Bronchial epithelial cell (primary cell): ENCODE measurements at regions not wholly inside any gene's neighbourhood (a gene's known extent, or its start where the extent isn't known, plus 50 kb on each side); places are given as distances from the start of the nearest gene placed in this dataset.

Experiments
- DNase-seq: peaks from one replicate; pipeline ENCODE4 v3.0.0-alpha.2; 2010; ENCODE audit warnings: low read depth
- FAIRE-seq: peaks from 2 replicates; lab custom pipeline; 2011; peaks lifted over from hg19 to GRCh38; lab: Jason Lieb, UNC
- H3K27me3 ChIP-seq: 2 replicates; pipeline ENCODE4 v1.5.1; 2011; ENCODE audit warnings: low read length; ENCODE audit not compliant: control insufficient read depth, insufficient read depth
- H3K36me3 ChIP-seq: 2 replicates; pipeline ENCODE4 v1.5.1; 2011; ENCODE audit warnings: low read length; ENCODE audit not compliant: control insufficient read depth, insufficient read depth
- H3K4me3 ChIP-seq: 2 replicates; pipeline ENCODE4 v1.5.1; 2011; ENCODE audit warnings: mild to moderate bottlenecking, low read depth, low read length, control low read depth
- TF ChIP-seq, protein P1 (sequence below): IDR thresholded peaks from 2 replicates; pipeline ENCODE4 v1.5.1; 2011; ENCODE audit warnings: mild to moderate bottlenecking, moderate library complexity, low read length, control low read depth, inconsistent platforms; ENCODE audit not compliant: insufficient read depth, severe bottlenecking

DNA sequence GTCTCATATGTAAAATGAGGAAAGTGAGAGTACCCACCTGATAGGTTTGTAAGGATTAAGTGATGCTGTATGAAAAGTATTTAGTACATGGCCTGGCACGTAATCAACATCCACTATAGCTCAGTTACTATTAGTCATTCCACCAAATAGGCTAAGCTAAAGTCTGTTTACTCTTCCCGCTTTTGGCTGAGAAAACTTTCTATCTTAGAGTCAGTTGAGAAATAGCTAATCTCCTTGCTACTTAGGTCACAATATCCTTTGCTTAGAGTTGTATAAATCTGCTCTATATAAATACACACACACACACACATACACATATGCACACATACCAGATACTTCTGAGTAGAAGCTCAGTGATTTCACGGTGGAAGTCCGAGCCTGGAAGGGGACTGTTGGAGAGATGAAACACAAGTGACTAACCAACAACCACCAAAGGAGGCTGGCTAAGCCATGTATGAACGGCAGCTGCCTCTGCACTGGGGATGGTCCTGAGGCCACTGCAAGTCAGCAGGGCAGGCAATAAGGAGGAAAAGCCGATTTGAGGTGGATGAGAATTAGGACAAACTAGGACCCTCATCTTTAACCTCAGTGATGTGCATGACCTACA, 104.6 kb upstream of the EPHA4 start:
- Histone ChIP-seq H3K4me3 (no peak overlapping the region), H3K27me3 (no peaks in the 10 kb centered on the region), H3K36me3 (no peaks in the 10 kb centered on the region)
- DNase-seq (peak; percentile 84), FAIRE-seq (no peak)
- TF ChIP-seq, protein P1, sequence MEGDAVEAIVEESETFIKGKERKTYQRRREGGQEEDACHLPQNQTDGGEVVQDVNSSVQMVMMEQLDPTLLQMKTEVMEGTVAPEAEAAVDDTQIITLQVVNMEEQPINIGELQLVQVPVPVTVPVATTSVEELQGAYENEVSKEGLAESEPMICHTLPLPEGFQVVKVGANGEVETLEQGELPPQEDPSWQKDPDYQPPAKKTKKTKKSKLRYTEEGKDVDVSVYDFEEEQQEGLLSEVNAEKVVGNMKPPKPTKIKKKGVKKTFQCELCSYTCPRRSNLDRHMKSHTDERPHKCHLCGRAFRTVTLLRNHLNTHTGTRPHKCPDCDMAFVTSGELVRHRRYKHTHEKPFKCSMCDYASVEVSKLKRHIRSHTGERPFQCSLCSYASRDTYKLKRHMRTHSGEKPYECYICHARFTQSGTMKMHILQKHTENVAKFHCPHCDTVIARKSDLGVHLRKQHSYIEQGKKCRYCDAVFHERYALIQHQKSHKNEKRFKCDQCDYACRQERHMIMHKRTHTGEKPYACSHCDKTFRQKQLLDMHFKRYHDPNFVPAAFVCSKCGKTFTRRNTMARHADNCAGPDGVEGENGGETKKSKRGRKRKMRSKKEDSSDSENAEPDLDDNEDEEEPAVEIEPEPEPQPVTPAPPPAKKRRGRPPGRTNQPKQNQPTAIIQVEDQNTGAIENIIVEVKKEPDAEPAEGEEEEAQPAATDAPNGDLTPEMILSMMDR = no peak

DNA sequence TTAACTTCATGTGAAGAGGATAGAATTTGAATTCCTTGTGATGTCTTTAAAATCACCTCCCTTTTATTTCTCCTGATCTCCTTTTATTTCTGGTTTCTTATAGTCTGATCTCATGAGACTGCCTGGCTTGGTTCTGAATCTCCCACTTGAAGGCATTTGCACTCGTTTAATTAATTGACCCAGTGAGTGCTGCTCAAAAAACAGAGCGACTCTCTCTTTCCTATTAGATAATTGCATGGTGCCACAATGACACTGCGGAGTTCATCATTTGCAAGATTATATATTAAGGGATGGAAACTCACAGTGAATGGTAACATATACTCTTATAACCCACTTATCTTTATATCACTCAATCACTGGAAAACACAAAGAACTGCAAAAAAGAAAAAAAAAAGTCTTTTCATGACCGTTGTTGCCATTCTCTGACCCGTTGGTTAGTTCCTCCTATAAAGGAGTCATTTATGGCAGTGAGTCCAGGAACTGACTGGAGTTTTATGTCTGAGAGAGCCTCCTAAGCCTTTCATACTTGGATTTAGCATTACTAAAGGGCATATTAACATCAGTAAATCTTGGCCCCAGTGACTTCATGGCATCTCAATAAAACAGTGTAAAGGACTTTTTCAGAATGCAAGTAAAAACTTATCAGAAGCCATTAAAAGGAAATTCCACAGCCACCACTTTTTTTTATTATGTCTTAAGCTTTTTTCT, 103.3 kb upstream of the EPHA4 start:
- DNase-seq (no peak), FAIRE-seq (no peak)
- H3K27me3 ChIP-seq = no peaks in the 10 kb centered on the region
- H3K36me3 ChIP-seq = no peaks in the 10 kb centered on the region
- TF ChIP-seq, protein P1 = no peak
- no peak overlapping the region for H3K4me3 ChIP-seq

DNA sequence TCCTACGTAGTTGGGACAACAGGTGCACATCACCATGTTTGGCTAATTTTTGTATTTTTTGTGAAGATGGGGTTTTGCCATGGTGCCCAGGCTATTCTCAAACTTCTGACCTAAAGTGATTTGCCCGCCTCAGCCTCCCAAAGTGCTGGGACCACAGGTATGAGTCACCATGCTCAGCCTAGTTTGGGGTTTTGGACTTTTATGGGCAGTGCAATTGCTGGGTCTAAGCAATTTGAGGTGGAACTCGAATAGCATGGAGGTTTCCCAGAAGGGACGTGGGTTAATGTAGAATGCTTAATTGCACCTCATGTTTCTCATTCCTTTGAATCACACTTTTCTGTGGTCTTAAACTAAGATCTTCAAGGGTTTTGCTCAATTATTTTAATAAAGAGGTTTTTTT, 102.3 kb upstream of the EPHA4 start:
- Histone ChIP-seq H3K4me3 (no peak overlapping the region), H3K27me3 (no peaks in the 10 kb centered on the region), H3K36me3 (no peaks in the 10 kb centered on the region)
- no peak for FAIRE-seq
- DNase-seq = no peak
- TF ChIP-seq, protein P1 = no peak

DNA sequence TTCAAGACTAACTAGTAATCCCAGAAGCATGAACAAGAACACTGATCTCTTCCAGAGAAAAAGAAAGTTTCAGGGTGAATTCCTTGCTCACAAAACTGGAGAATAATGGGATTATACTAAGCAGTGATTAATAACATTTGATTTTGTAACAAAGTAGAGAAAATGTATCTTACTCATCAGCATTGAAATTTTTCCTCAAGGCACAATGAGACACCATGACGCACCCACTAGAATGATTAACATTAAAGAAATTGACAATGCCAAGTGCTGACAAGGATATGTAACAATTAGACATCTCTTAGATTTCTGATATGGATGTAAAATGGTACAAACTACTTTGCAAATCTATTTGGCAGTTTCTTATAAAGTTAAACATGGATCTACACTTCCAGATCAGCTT, 101.1 kb upstream of the EPHA4 start:
- Histone ChIP-seq H3K27me3 (no peaks in the 10 kb centered on the region), H3K36me3 (no peaks in the 10 kb centered on the region), H3K4me3 (no peak overlapping the region)
- DNase-seq = peak; percentile 87
- FAIRE-seq = no peak
- TF ChIP-seq, protein P1 = no peak

DNA sequence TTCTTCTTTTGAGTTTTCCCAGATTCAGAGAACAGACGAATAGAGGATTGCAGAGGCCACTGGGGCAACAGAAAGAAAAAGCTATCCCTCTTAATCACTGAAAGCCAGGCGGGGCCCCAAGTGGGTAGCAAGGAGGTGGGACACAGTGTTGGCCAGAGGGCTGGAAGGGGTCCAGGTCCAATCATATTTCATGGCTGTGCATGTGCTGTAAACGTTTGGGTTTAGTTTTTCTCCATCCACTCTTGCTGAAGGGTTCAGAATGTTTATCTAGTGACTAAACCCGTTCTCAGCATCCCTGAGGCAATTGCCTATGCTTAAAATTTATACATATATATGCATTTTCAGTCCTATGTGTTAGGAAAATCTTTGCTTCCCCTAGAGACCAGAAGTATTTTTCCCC, 99.4 kb upstream of the EPHA4 start:
- no peaks in the 10 kb centered on the region for H3K27me3 ChIP-seq
- no peak overlapping the region for H3K4me3 ChIP-seq
- H3K36me3 ChIP-seq = no peaks in the 10 kb centered on the region
- TF ChIP-seq, protein P1 = no peak
- FAIRE-seq = no peak
- peak; percentile 69 for DNase-seq
